ENCODE measurements at regions not wholly inside any gene's neighbourhood (a gene's known extent, or its start where the extent isn't known, plus 50 kb on each side); places are given as distances from the start of the nearest gene placed in this dataset.

GRCh38 chr9:81370096-81370495 is 319.3 kb downstream of the TLE1 start:
- POLR2A ChIA-PET, result no interaction called here
- DNase-seq, result no peak
- CTCF ChIA-PET, result no interaction called here
- no peaks in the 10 kb centered on the region for H3K36me3 ChIP-seq (ENCODE audit: insufficient read depth, low read length)
- no peak overlapping the region for H3K27ac ChIP-seq (ENCODE audit: low read depth, low read length)
- no peak overlapping the region for H3K4me3 Mint-ChIP-seq
- no peak overlapping the region for H3K4me3 ChIP-seq (ENCODE audit: low read length)
- no peaks in the 10 kb centered on the region for H3K36me3 Mint-ChIP-seq
- H3K9me3 Mint-ChIP-seq, result peaks cover 3 to 28% (median 11%) of the 10 kb centered on the region in 5 donors
- H3K27ac Mint-ChIP-seq, result no peak overlapping the region
- H3K27me3 ChIP-seq (ENCODE audit: insufficient read depth, low read length, poor library complexity, severe bottlenecking), result no peaks in the 10 kb centered on the region
- H3K4me1 ChIP-seq (ENCODE audit: insufficient read depth, low read length), result no peaks in the 10 kb centered on the region
- H3K27me3 Mint-ChIP-seq, result no peaks in the 10 kb centered on the region
- no peaks in the 10 kb centered on the region for H3K9me3 ChIP-seq (ENCODE audit: low read length)
- no peaks in the 10 kb centered on the region for H3K4me1 Mint-ChIP-seq

- Mint-ChIP-seq H3K27me3 (no peaks in the 10 kb centered on the region), H3K9me3 (peaks cover 7 to 36% (median 20%) of the 10 kb centered on the region in 5 donors), H3K27ac (no peak overlapping the region), H3K4me3 (no peak overlapping the region), H3K36me3 (no peaks in the 10 kb centered on the region), H3K4me1 (no peaks in the 10 kb centered on the region)
- no peak overlapping the region for H3K4me3 ChIP-seq (ENCODE audit: low read length)
- ChIA-PET CTCF (no interaction called here), POLR2A (no interaction called here)
- no peak overlapping the region for H3K27ac ChIP-seq (ENCODE audit: low read depth, low read length)
- no peaks in the 10 kb centered on the region for H3K4me1 ChIP-seq (ENCODE audit: insufficient read depth, low read length)
- no peaks in the 10 kb centered on the region for H3K36me3 ChIP-seq (ENCODE audit: insufficient read depth, low read length)
- H3K27me3 ChIP-seq (ENCODE audit: insufficient read depth, low read length, poor library complexity, severe bottlenecking), result no peaks in the 10 kb centered on the region
- no peak for DNase-seq
- H3K9me3 ChIP-seq (ENCODE audit: low read length), result no peaks in the 10 kb centered on the region
Measured at GRCh38 chr9:81369121-81369520, 320.2 kb downstream of the TLE1 start.

DNA sequence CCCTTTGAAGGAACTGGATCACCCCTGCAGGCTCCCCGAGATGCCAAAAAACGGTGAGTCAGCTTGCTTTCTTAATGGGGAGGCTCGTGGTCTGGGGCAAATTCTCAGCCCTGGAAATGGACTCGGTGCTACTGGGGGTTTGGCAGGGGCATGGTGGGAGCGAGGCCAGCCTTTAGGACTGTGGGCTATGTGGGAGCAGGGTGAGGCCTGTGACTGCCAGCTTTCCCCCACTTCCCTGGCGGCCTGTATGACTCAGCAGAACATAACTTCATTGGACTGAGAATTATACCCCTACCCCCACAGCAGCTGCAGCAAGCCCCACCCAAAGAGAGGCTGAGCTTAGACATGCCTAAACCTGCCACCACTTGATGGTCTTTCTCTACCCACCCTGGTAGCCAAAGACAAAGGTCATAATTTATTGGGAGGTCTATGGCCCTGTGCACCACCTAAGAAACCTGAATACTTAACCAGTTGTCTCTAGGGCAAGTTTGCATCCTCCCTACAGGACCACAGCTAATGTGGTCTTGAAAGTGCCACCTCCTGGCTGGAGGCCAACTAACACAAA is 325.3 kb downstream of the TLE1 start:
- Histone ChIP-seq H3K27me3 (ENCODE audit: insufficient read depth, low read length, poor library complexity, severe bottlenecking) (no peaks in the 10 kb centered on the region), H3K4me1 (ENCODE audit: insufficient read depth, low read length) (no peaks in the 10 kb centered on the region), H3K36me3 (ENCODE audit: insufficient read depth, low read length) (no peaks in the 10 kb centered on the region), H3K27ac (ENCODE audit: low read depth, low read length) (no peak overlapping the region), H3K4me3 (ENCODE audit: low read length) (no peak overlapping the region), H3K9me3 (ENCODE audit: low read length) (no peaks in the 10 kb centered on the region)
- Mint-ChIP-seq H3K36me3 (no peaks in the 10 kb centered on the region), H3K27me3 (no peaks in the 10 kb centered on the region), H3K27ac (no peak overlapping the region), H3K9me3 (peaks cover 9 to 40% (median 27%) of the 10 kb centered on the region in 5 donors), H3K4me3 (no peak overlapping the region), H3K4me1 (no peaks in the 10 kb centered on the region)
- no peak for DNase-seq
- ChIA-PET POLR2A (no interaction called here), CTCF (no interaction called here)

GRCh38 chr9:81361296-81361695 is 328.1 kb downstream of the TLE1 start:
- Mint-ChIP-seq H3K4me3 (no peak overlapping the region), H3K4me1 (no peaks in the 10 kb centered on the region), H3K36me3 (no peaks in the 10 kb centered on the region), H3K9me3 (peaks cover 4 to 33% (median 21%) of the 10 kb centered on the region in 5 donors), H3K27me3 (no peaks in the 10 kb centered on the region), H3K27ac (no peak overlapping the region)
- no peaks in the 10 kb centered on the region for H3K36me3 ChIP-seq (ENCODE audit: insufficient read depth, low read length)
- H3K27me3 ChIP-seq (ENCODE audit: insufficient read depth, low read length, poor library complexity, severe bottlenecking), result no peaks in the 10 kb centered on the region
- ChIA-PET CTCF (no interaction called here), POLR2A (no interaction called here)
- H3K4me1 ChIP-seq (ENCODE audit: insufficient read depth, low read length), result no peaks in the 10 kb centered on the region
- no peak overlapping the region for H3K4me3 ChIP-seq (ENCODE audit: low read length)
- no peak for DNase-seq
- no peaks in the 10 kb centered on the region for H3K9me3 ChIP-seq (ENCODE audit: low read length)
- no peak overlapping the region for H3K27ac ChIP-seq (ENCODE audit: low read depth, low read length)

- no peaks in the 10 kb centered on the region for H3K4me1 Mint-ChIP-seq
- POLR2A ChIA-PET, result no interaction called here
Measured at GRCh38 chr9:81351166-81351565, 338.2 kb downstream of the TLE1 start.

DNA sequence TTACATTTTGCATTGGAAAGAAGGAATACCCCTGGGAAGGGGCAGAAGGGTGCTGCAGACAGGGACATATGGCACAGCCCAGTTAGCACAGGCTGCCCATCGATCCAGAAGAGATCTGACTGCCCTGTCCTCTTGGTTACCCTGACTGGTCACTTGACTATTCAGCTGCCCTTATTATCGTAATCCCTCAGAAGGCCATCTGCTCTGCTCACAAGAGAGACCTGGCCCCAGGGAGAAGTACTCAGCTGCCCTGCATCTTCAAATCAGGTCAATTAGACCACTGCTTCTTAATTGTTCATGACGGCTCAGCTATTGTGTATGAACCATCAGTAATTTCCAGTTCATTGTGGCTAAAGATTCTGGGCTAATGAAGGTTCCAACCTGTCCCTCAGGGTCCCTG is 345.0 kb downstream of the TLE1 start:
- Histone ChIP-seq H3K9me3 (ENCODE audit: low read length) (no peaks in the 10 kb centered on the region), H3K27me3 (ENCODE audit: insufficient read depth, low read length, poor library complexity, severe bottlenecking) (no peaks in the 10 kb centered on the region), H3K27ac (ENCODE audit: low read depth, low read length) (no peak overlapping the region), H3K36me3 (ENCODE audit: insufficient read depth, low read length) (no peaks in the 10 kb centered on the region), H3K4me3 (ENCODE audit: low read length) (no peak overlapping the region), H3K4me1 (ENCODE audit: insufficient read depth, low read length) (no peaks in the 10 kb centered on the region)
- ChIA-PET POLR2A (no interaction called here), CTCF (no interaction called here)
- H3K27me3 Mint-ChIP-seq, result no peaks in the 10 kb centered on the region
- H3K27ac Mint-ChIP-seq, result no peak overlapping the region
- no peak for DNase-seq
- no peak overlapping the region for H3K4me3 Mint-ChIP-seq
- H3K36me3 Mint-ChIP-seq, result no peaks in the 10 kb centered on the region
- H3K4me1 Mint-ChIP-seq, result no peaks in the 10 kb centered on the region
- H3K9me3 Mint-ChIP-seq, result peaks cover 1 to 28% (median 7%) of the 10 kb centered on the region in 5 donors

More at GRCh38 chr9:81351166-81351565, 338.2 kb downstream of the TLE1 start:
- Mint-ChIP-seq H3K27me3 (peaks cover 0 to 3% of the 10 kb centered on the region in 2 donors), H3K4me3 (no peak overlapping the region), H3K36me3 (no peaks in the 10 kb centered on the region), H3K9me3 (peaks cover 0 to 28% (median 0%) of the 10 kb centered on the region in 5 donors), H3K27ac (no peak overlapping the region)
- Histone ChIP-seq H3K9me3 (ENCODE audit: low read length) (no peaks in the 10 kb centered on the region), H3K36me3 (ENCODE audit: insufficient read depth, low read length) (no peaks in the 10 kb centered on the region), H3K27ac (ENCODE audit: low read depth, low read length) (no peak overlapping the region), H3K27me3 (ENCODE audit: insufficient read depth, low read length, poor library complexity, severe bottlenecking) (no peaks in the 10 kb centered on the region), H3K4me3 (ENCODE audit: low read length) (no peak overlapping the region), H3K4me1 (ENCODE audit: insufficient read depth, low read length) (no peaks in the 10 kb centered on the region)
- CTCF ChIA-PET, result no interaction called here
- DNase-seq, result no peak

DNA sequence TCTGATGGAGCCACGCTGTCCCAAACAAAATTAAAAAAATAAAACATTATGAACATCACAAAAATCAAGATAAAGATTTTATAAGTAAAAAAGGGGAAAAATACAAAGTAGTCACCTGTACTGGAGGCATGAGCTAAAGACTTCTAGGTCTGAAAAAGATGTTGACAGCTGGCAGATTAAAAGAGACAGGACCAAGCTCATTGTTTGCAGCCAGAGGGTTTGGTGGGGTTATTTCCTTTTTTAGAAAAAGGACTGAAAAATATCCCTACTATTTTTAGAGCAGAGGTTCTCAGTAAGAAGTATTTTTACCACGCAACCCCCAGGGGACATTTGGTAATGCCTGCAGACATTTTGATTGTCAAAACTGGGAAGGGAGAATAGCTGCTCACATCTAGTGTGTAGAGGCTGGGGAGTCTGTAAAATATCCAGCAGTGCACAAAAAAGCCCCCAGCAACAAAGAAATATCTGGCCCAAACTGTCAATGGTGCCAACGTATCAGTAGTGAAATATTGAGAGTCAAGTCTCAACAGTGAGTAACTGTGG is 353.4 kb downstream of the TLE1 start:
- no peak for DNase-seq
- ChIA-PET CTCF (no interaction called here), POLR2A (no interaction called here)
- Histone ChIP-seq H3K27me3 (ENCODE audit: insufficient read depth, low read length, poor library complexity, severe bottlenecking) (no peaks in the 10 kb centered on the region), H3K27ac (ENCODE audit: low read depth, low read length) (no peak overlapping the region), H3K36me3 (ENCODE audit: insufficient read depth, low read length) (no peaks in the 10 kb centered on the region), H3K4me1 (ENCODE audit: insufficient read depth, low read length) (no peaks in the 10 kb centered on the region), H3K9me3 (ENCODE audit: low read length) (no peaks in the 10 kb centered on the region), H3K4me3 (ENCODE audit: low read length) (no peak overlapping the region)
- Mint-ChIP-seq H3K27me3 (no peaks in the 10 kb centered on the region), H3K36me3 (no peaks in the 10 kb centered on the region), H3K9me3 (peaks cover 11 to 28% (median 19%) of the 10 kb centered on the region in 5 donors), H3K4me3 (no peak overlapping the region), H3K4me1 (no peaks in the 10 kb centered on the region), H3K27ac (no peak overlapping the region)

GRCh38 chr9:81321551-81321950 is 367.8 kb downstream of the TLE1 start:
- Histone ChIP-seq H3K27ac (ENCODE audit: low read depth, low read length) (no peak overlapping the region), H3K9me3 (ENCODE audit: low read length) (no peaks in the 10 kb centered on the region), H3K4me1 (ENCODE audit: insufficient read depth, low read length) (no peaks in the 10 kb centered on the region), H3K36me3 (ENCODE audit: insufficient read depth, low read length) (no peaks in the 10 kb centered on the region), H3K4me3 (ENCODE audit: low read length) (no peak overlapping the region), H3K27me3 (ENCODE audit: insufficient read depth, low read length, poor library complexity, severe bottlenecking) (no peaks in the 10 kb centered on the region)
- H3K27ac Mint-ChIP-seq, result no peak overlapping the region
- ChIA-PET CTCF (no interaction called here), POLR2A (no interaction called here)
- peaks cover 9 to 27% (median 16%) of the 10 kb centered on the region in 5 donors for H3K9me3 Mint-ChIP-seq
- H3K4me3 Mint-ChIP-seq, result no peak overlapping the region
- H3K27me3 Mint-ChIP-seq, result no peaks in the 10 kb centered on the region
- H3K36me3 Mint-ChIP-seq, result no peaks in the 10 kb centered on the region
- no peak for DNase-seq
- no peaks in the 10 kb centered on the region for H3K4me1 Mint-ChIP-seq
